Suprapubic skin (tissue), 4 donors: ENCODE measurements at regions not wholly inside any gene's neighbourhood (a gene's known extent, or its start where the extent isn't known, plus 50 kb on each side); places are given as distances from the start of the nearest gene placed in this dataset.

ENCODE experiments used
- DNase-seq, 2 donors: peaks; one replicate each; pipeline ENCODE4 v3.0.0-alpha.2; 2019; ENCODE audit warnings: low spot score in 2 of 2
- H3K27ac ChIP-seq: fragments of 200-600 bp; sonication (generic); one replicate; pipeline ENCODE4 v1.5.1; 2019
- H3K27me3 ChIP-seq: fragments of 200-600 bp; sonication (generic); one replicate; pipeline ENCODE4 v1.5.1; 2019
- H3K36me3 ChIP-seq: fragments of 200-600 bp; sonication (generic); one replicate; pipeline ENCODE4 v1.5.1; 2019
- H3K4me1 ChIP-seq: fragments of 200-600 bp; sonication (generic); one replicate; pipeline ENCODE4 v1.5.1; 2019
- H3K4me3 ChIP-seq: fragments of 200-600 bp; sonication (generic); one replicate; pipeline ENCODE4 v1.5.1; 2019; ENCODE audit warnings: mild to moderate bottlenecking
- H3K9me3 ChIP-seq: fragments of 200-600 bp; sonication (generic); one replicate; pipeline ENCODE4 v1.5.1; 2019
- EP300 ChIP-seq: sonication (generic); formaldehyde crosslinking; IDR thresholded peaks from one replicate; pipeline ENCODE4 v1.6.1; 2017; ENCODE audit warnings: antibody characterized with exemption
- POLR2A ChIP-seq, 2 donors: fragments of 450-650 bp; IDR thresholded peaks; one replicate each; pipeline ENCODE4 v1.6.1; 2017; ENCODE audit warnings: antibody characterized with exemption in 2 of 2, mild to moderate bottlenecking in 2 of 2, moderate library complexity in 2 of 2
- POLR2AphosphoS5 ChIP-seq, 3 donors: sonication (generic); formaldehyde crosslinking; IDR thresholded peaks; one replicate each; pipeline ENCODE4 v1.6.1; 2017; ENCODE audit warnings: antibody characterized with exemption in 3 of 3
- WGBS: methylation state at CpG from one replicate; pipeline ENCODE4 v1.1.5; 2018; 5-methylcytosine and 5-hydroxymethylcytosine counted together
- TF ChIP-seq, protein P1 (sequence below), 2 donors: fragments of 200-600 bp in 1 of 2; fragments of 450-650 bp in 1 of 2; sonication (generic) in 1 of 2; IDR thresholded peaks; one replicate each; pipeline ENCODE4 v1.5.1; 2016 to 2019; ENCODE audit warnings: antibody characterized with exemption in 2 of 2, mild to moderate bottlenecking in 1 of 2, moderate library complexity in 1 of 2

DNA sequence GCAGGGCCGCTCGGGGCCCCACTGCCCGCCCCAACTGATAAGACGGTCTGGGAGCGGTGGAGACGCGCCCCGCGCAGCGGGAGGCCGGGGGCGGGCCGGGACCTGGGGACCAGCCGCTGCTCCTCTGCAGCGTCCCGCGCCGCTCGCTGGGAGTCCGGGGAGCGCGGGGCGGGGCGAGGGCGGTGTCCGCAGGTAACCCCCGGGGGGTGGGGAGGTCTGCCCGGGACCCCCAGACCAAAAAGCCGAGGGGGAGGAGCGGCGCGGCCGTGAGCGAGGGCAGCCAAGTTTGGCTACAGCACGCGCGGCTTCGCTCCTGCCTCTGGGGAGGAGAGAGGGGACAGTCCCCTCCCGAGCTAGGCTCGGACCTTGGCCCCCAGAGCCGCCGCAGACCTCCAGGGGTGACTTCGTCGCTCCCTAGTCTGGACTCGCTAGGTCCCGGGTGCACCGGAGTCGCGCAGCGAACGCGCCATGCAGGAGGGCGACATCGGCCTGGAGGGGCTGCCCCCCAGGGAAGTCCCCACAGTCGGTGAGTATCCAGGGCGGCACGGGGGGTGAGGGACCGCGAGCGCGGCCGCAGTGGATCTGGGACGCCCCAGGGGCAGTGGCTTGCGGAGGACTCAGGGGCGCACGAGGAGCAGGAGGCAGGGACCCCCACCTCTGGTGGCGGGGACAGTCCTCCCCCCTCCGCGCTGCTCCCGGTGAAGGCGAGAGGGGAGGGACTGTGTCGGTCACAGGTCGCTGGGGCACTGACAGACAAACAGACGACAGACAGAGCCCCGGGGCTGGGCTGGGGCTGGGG is 92.3 kb upstream of the ANO1 start:
- Histone ChIP-seq H3K27ac (no peak overlapping the region), H3K9me3 (no peaks in the 10 kb centered on the region), H3K4me3 (peak overlapping the region; percentile 33), H3K36me3 (no peaks in the 10 kb centered on the region), H3K4me1 (peaks cover 11% of the 10 kb centered on the region), H3K27me3 (peaks cover 85% of the 10 kb centered on the region)
- WGBS = 0% methylated on average over 6 of the region's 75 CpGs
- no peak for DNase-seq
- TF ChIP-seq POLR2AphosphoS5 (IDR thresholded peaks at IDR 0.05) (no peak), POLR2A (IDR thresholded peaks at IDR 0.05) (no peak), EP300 (no peak)
- TF ChIP-seq, protein P1, sequence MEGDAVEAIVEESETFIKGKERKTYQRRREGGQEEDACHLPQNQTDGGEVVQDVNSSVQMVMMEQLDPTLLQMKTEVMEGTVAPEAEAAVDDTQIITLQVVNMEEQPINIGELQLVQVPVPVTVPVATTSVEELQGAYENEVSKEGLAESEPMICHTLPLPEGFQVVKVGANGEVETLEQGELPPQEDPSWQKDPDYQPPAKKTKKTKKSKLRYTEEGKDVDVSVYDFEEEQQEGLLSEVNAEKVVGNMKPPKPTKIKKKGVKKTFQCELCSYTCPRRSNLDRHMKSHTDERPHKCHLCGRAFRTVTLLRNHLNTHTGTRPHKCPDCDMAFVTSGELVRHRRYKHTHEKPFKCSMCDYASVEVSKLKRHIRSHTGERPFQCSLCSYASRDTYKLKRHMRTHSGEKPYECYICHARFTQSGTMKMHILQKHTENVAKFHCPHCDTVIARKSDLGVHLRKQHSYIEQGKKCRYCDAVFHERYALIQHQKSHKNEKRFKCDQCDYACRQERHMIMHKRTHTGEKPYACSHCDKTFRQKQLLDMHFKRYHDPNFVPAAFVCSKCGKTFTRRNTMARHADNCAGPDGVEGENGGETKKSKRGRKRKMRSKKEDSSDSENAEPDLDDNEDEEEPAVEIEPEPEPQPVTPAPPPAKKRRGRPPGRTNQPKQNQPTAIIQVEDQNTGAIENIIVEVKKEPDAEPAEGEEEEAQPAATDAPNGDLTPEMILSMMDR (IDR thresholded peaks at IDR 0.05) = no peak

GRCh38 chr11:69986440-69986787 is 91.7 kb upstream of the ANO1 start:
- H3K4me3 ChIP-seq = peak overlapping the region; percentile 33
- no peaks in the 10 kb centered on the region for H3K36me3 ChIP-seq
- no peaks in the 10 kb centered on the region for H3K9me3 ChIP-seq
- peaks cover 80% of the 10 kb centered on the region for H3K27me3 ChIP-seq
- H3K4me1 ChIP-seq = peaks cover 11% of the 10 kb centered on the region
- 31% methylated on average over 16 of the region's 17 CpGs for WGBS
- DNase-seq = no peak
- no peak overlapping the region for H3K27ac ChIP-seq
- TF ChIP-seq, protein P1 (IDR thresholded peaks at IDR 0.05) = no peak
- no peak for TF ChIP-seq EP300
- TF ChIP-seq POLR2AphosphoS5 (IDR thresholded peaks at IDR 0.05) = no peak
- TF ChIP-seq POLR2A (IDR thresholded peaks at IDR 0.05) = no peak

GRCh38 chr11:69986830-69987229 is 91.3 kb upstream of the ANO1 start:
- peaks cover 78% of the 10 kb centered on the region for H3K27me3 ChIP-seq
- no peak overlapping the region for H3K27ac ChIP-seq
- H3K9me3 ChIP-seq = no peaks in the 10 kb centered on the region
- no peak for TF ChIP-seq POLR2AphosphoS5 (IDR thresholded peaks at IDR 0.05)
- no peak for DNase-seq
- H3K4me3 ChIP-seq = no peak overlapping the region
- 68% methylated on average over 9 of the region's 9 CpGs for WGBS
- H3K36me3 ChIP-seq = no peaks in the 10 kb centered on the region
- peaks cover 11% of the 10 kb centered on the region for H3K4me1 ChIP-seq

GRCh38 chr11:69992026-69992425 is 86.1 kb upstream of the ANO1 start:
- 91% methylated on average over 3 of the region's 3 CpGs for WGBS

DNA sequence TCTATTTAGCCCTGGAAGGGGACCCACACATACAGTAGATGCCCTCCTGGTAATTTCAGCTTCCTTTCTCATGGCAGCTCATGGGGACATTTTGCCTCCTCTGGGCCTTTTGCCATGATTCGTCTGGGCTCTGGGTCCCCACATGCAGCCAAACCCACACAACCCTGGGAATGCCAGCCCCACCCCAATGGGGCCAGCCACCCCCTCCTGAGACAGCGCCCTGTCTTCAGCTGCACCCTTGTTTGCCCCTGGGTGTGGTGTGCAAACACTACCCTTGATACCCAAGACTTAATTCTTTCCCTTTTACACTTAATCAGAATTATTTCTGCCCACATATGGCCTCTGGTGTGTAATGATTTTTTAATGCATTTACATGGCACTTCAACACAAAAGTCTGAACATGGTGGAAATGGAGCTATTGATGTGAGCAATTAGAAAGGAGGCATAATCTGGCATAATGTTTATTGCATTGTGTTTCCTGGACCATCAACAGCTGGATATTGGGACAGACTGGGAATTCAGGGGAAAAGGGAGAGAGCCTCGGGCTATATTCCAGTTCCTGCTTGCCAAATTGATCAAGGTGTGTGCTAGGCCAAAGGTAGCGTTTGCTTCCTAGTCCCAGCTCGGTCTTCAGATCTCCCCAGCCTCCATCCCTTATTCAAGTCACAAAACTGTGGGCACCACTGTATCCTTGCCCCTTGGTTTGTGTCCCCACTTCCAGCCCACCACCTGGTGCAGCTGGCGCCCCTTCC is 85.0 kb upstream of the ANO1 start:
- WGBS = 72% methylated on average over 6 of the region's 6 CpGs
- H3K4me1 ChIP-seq = no peaks in the 10 kb centered on the region
- H3K9me3 ChIP-seq = no peaks in the 10 kb centered on the region
- H3K4me3 ChIP-seq = no peak overlapping the region
- TF ChIP-seq EP300 (no peak), POLR2AphosphoS5 (IDR thresholded peaks at IDR 0.05) (no peak), POLR2A (IDR thresholded peaks at IDR 0.05) (no peak)
- TF ChIP-seq, protein P1 (IDR thresholded peaks at IDR 0.05) = no peak
- no peak for DNase-seq
- peaks cover 19% of the 10 kb centered on the region for H3K27me3 ChIP-seq
- H3K27ac ChIP-seq = no peak overlapping the region
- H3K36me3 ChIP-seq = no peaks in the 10 kb centered on the region

More at GRCh38 chr11:69992026-69992425, 86.1 kb upstream of the ANO1 start:
- DNase-seq = no peak
- Histone ChIP-seq H3K4me3 (no peak overlapping the region), H3K9me3 (no peaks in the 10 kb centered on the region), H3K27ac (no peak overlapping the region), H3K27me3 (peaks cover 26% of the 10 kb centered on the region), H3K4me1 (no peaks in the 10 kb centered on the region), H3K36me3 (no peaks in the 10 kb centered on the region)
- TF ChIP-seq POLR2A (IDR thresholded peaks at IDR 0.05) (no peak), POLR2AphosphoS5 (IDR thresholded peaks at IDR 0.05) (no peak), EP300 (no peak)
- TF ChIP-seq, protein P1 (IDR thresholded peaks at IDR 0.05) = no peak
